SK-N-SH (cell line): ENCODE measurements at regions not wholly inside any gene's neighbourhood (a gene's known extent, or its start where the extent isn't known, plus 50 kb on each side); places are given as distances from the start of the nearest gene placed in this dataset.

ENCODE experiments used
- CTCF ChIA-PET: fragments of 300-600, 350-600 bp; formaldehyde crosslinking; extraction: SDS; loops from one replicate; lab custom pipeline; 2021; lab: Yijun Ruan, JAX
- POLR2A ChIA-PET: fragments of 350-600 bp; sonication (Branson Sonifier 250); formaldehyde crosslinking; extraction: SDS; loops from one replicate; lab custom pipeline; 2020; ENCODE audit warnings: antibody characterized with exemption, inconsistent platforms; lab: Yijun Ruan, JAX
- DNase-seq: peaks from one replicate; pipeline ENCODE4 v3.0.0; 2012
- H2AFZ ChIP-seq: fragments of 200-600 bp; sonication (generic); 2 replicates; pipeline ENCODE4 v1.8.1; 2016; ENCODE audit warnings: antibody characterized with exemption, mild to moderate bottlenecking, low read depth
- H3F3A ChIP-seq: fragments of 200-600 bp; sonication (generic); replicated peaks from 2 replicates; pipeline ENCODE3; 2016; ENCODE audit warnings: antibody characterized with exemption, mild to moderate bottlenecking; ENCODE audit not compliant: insufficient read depth
- H3K27ac ChIP-seq, 2 experiments: fragments of 200-500 bp in 1 of 2; fragments of 200-600 bp in 1 of 2; sonication (Bioruptor generic) in 1 of 2; sonication (generic), shearing (Covaris generic) in 1 of 2; 2 replicates each; pipeline versions ENCODE4 v1.5.1 to v1.6.1; 2014 to 2016; ENCODE audit warnings: low read depth in 2 of 2, inconsistent platforms in 1 of 2, low read length in 1 of 2, mild to moderate bottlenecking in 1 of 2, mixed read lengths in 1 of 2
- H3K27me3 ChIP-seq: fragments of 200-600 bp; sonication (generic), shearing (Covaris generic); 2 replicates; pipeline ENCODE4 v1.6.1; 2016; ENCODE audit warnings: mixed run types; ENCODE audit not compliant: insufficient read depth
- H3K36me3 ChIP-seq, 2 experiments: fragments of 200-500 bp in 1 of 2; fragments of 200-600 bp in 1 of 2; sonication (Bioruptor generic) in 1 of 2; sonication (generic) in 1 of 2; replicated peaks in 1 of 2; 2 replicates each; pipeline versions ENCODE3 to v1.5.1; 2014 to 2016; ENCODE audit warnings: low read length in 1 of 2, mild to moderate bottlenecking in 1 of 2; ENCODE audit not compliant: insufficient read depth in 2 of 2, control insufficient read depth in 1 of 2
- H3K4me1 ChIP-seq, 2 experiments: fragments of 200-500 bp in 1 of 2; fragments of 200-600 bp in 1 of 2; sonication (Bioruptor generic) in 1 of 2; sonication (generic), shearing (Covaris generic) in 1 of 2; 2 replicates each; pipeline versions ENCODE4 v1.5.1 to v1.6.1; 2014 to 2016; ENCODE audit warnings: low read depth in 1 of 2, low read length in 1 of 2, mixed run types in 1 of 2; ENCODE audit not compliant: insufficient read depth in 2 of 2, control insufficient read depth in 1 of 2
- H3K4me2 ChIP-seq: fragments of 200-600 bp; sonication (generic), shearing (Covaris generic); 2 replicates; pipeline ENCODE4 v1.6.1; 2017; ENCODE audit warnings: mixed run types
- H3K4me3 ChIP-seq, 2 experiments: fragments of 200-500 bp in 1 of 2; fragments of 200-600 bp in 1 of 2; sonication (Bioruptor generic) in 1 of 2; sonication (generic), shearing (Covaris generic) in 1 of 2; 2 replicates each; pipeline versions ENCODE4 v1.5.1 to v1.8.1; 2014 to 2016; ENCODE audit warnings: low read depth in 2 of 2, inconsistent platforms in 1 of 2, low read length in 1 of 2, mild to moderate bottlenecking in 1 of 2, mixed read lengths in 1 of 2, moderate library complexity in 1 of 2
- H3K79me2 ChIP-seq: fragments of 200-600 bp; sonication (generic); 2 replicates; pipeline ENCODE4 v1.8.1; 2017; ENCODE audit warnings: mild to moderate bottlenecking; ENCODE audit not compliant: insufficient read depth
- H3K9ac ChIP-seq: fragments of 200-600 bp; sonication (generic); 2 replicates; pipeline ENCODE4 v1.6.1; 2017; ENCODE audit warnings: mixed run types
- H3K9me2 ChIP-seq: fragments of 200-600 bp; sonication (generic); 2 replicates; pipeline ENCODE4 v1.6.1; 2017; ENCODE audit warnings: mixed run types
- H3K9me3 ChIP-seq: fragments of 200-600 bp; sonication (generic); 2 replicates; pipeline ENCODE4 v1.6.1; 2017; ENCODE audit warnings: mixed run types, mild to moderate bottlenecking, moderate library complexity
- H4K20me1 ChIP-seq: fragments of 200-600 bp; sonication (generic); 2 replicates; pipeline ENCODE4 v1.6.1; 2017; ENCODE audit warnings: mild to moderate bottlenecking, mixed run types; ENCODE audit not compliant: insufficient read depth
- CHD2 ChIP-seq: fragments of 150-350 bp; IDR thresholded peaks from 2 replicates; pipeline ENCODE4 v1.6.1; 2018; ENCODE audit warnings: low read length; ENCODE audit not compliant: partially characterized antibody
- EZH2phosphoT487 ChIP-seq: fragments of 200-600 bp; sonication (generic); IDR thresholded peaks from 2 replicates; pipeline ENCODE4 v1.6.1; 2017; ENCODE audit warnings: low read depth, mixed run types, mild to moderate bottlenecking, antibody characterized with exemption, moderate library complexity, borderline replicate concordance
- FOXJ3 ChIP-seq: sonication (generic); formaldehyde crosslinking; IDR thresholded peaks from 2 replicates; pipeline ENCODE4 v1.5.1; 2020; ENCODE audit warnings: mild to moderate bottlenecking, missing genetic modification reagents
- FOXM1 ChIP-seq: IDR thresholded peaks from 2 replicates; pipeline ENCODE4 v1.4.0; 2012; ENCODE audit warnings: low read depth, mild to moderate bottlenecking
- GATA2 ChIP-seq: sonication (generic); formaldehyde crosslinking; IDR thresholded peaks from 2 replicates; pipeline ENCODE4 v1.5.0; 2020; ENCODE audit warnings: mild to moderate bottlenecking, missing genetic modification reagents
- JUND ChIP-seq: IDR thresholded peaks from 2 replicates; pipeline ENCODE4 v1.4.0; 2012
- MEF2A ChIP-seq: IDR thresholded peaks from 2 replicates; pipeline ENCODE4 v1.4.0; 2012; ENCODE audit warnings: low read depth, borderline replicate concordance
- NFIC ChIP-seq: IDR thresholded peaks from 2 replicates; pipeline ENCODE4 v1.4.0; 2012; ENCODE audit warnings: borderline replicate concordance
- NRF1 ChIP-seq: IDR thresholded peaks from 2 replicates; pipeline ENCODE4 v1.6.1; 2012; ENCODE audit warnings: low read depth, mild to moderate bottlenecking, low read length
- RAD21 ChIP-seq: IDR thresholded peaks from 2 replicates; pipeline ENCODE4 v1.6.1; 2012; ENCODE audit warnings: mild to moderate bottlenecking, low read length
- RFX5 ChIP-seq: IDR thresholded peaks from 2 replicates; pipeline ENCODE4 v1.6.1; 2012; ENCODE audit warnings: mild to moderate bottlenecking, improper control_type of control experiment, low read length
- SMC3 ChIP-seq: IDR thresholded peaks from 2 replicates; pipeline ENCODE4 v1.6.1; 2012; ENCODE audit warnings: low read depth, low read length, improper control_type of control experiment
- TAF1 ChIP-seq: IDR thresholded peaks from 2 replicates; pipeline ENCODE4 v1.6.1; 2012; ENCODE audit warnings: low read depth, mild to moderate bottlenecking, low read length, moderate library complexity, borderline replicate concordance
- TCF12 ChIP-seq: IDR thresholded peaks from 2 replicates; pipeline ENCODE4 v1.4.0; 2012
- TEAD4 ChIP-seq: IDR thresholded peaks from 2 replicates; pipeline ENCODE4 v1.4.0; 2012; ENCODE audit warnings: mild to moderate bottlenecking, borderline replicate concordance; ENCODE audit not compliant: insufficient read depth
- YY1 ChIP-seq: IDR thresholded peaks from 2 replicates; pipeline ENCODE4 v1.4.0; 2012; ENCODE audit warnings: low read depth, mild to moderate bottlenecking
- WGBS: methylation state at CpG from one replicate; pipeline ENCODE4 v1.1.6; 2017; ENCODE audit warnings: low lambda C conversion rate; 5-methylcytosine and 5-hydroxymethylcytosine counted together
- TF ChIP-seq, protein P1 (sequence below): IDR thresholded peaks from 2 replicates; pipeline ENCODE4 v1.4.0; 2012; ENCODE audit warnings: low read depth, borderline replicate concordance
- TF ChIP-seq, protein P2 (sequence below): fragments of 150-350 bp; IDR thresholded peaks from 2 replicates; pipeline ENCODE4 v1.6.1; 2016; ENCODE audit warnings: mild to moderate bottlenecking, low read depth, low read length
- TF ChIP-seq, protein P3 (sequence below): IDR thresholded peaks from 2 replicates; pipeline ENCODE4 v1.4.0; 2012; ENCODE audit warnings: low read depth, borderline replicate concordance
- TF ChIP-seq, protein P4 (sequence below): IDR thresholded peaks from 2 replicates; pipeline ENCODE4 v1.6.1; 2012; ENCODE audit warnings: mild to moderate bottlenecking, low read depth, low read length, moderate library complexity
- TF ChIP-seq, protein P5 (sequence below): fragments of 150-350 bp; IDR thresholded peaks from 2 replicates; pipeline ENCODE4 v1.6.1; 2017; ENCODE audit warnings: antibody characterized with exemption, low read length, low read depth, borderline replicate concordance

DNA sequence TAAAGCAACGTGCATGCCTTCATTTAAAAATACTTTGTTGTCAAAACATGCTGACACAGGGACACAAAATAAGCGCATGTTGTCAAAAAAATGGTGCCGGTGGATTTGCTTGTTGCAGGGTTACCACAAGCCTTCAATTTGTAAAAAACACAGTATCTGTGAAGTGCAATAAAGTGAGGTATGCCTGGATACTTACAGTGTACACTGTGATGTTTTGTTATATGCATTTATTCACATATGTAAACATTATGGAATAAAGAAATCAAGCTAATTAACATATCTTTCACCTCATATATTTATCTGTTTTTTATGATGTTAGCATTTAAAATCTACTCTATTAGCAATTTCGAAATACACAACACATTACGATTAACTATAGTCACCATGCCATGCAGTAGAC lies 202.6 kb upstream of the FZD8 start:
- Histone ChIP-seq H3K27me3 (no peaks in the 10 kb centered on the region), H3K9ac (no peak overlapping the region), H3F3A (no peaks in the 10 kb centered on the region), H3K27ac (no peak overlapping the region), H3K9me2 (no peaks in the 10 kb centered on the region), H3K4me1 (no peaks in the 10 kb centered on the region), H2AFZ (no peak overlapping the region), H3K4me3 (no peak overlapping the region), H3K4me2 (no peak overlapping the region), H3K79me2 (no peaks in the 10 kb centered on the region), H3K36me3 (no peaks in the 10 kb centered on the region), H3K9me3 (peaks cover 4% of the 10 kb centered on the region; the same call in 1 of the 2 replicates), H4K20me1 (no peaks in the 10 kb centered on the region)
- ChIA-PET CTCF (no interaction called here), POLR2A (no interaction called here)
- 73% methylated on average over 5 of the region's 5 CpGs for WGBS
- DNase-seq = no peak
- TF ChIP-seq, protein P1, sequence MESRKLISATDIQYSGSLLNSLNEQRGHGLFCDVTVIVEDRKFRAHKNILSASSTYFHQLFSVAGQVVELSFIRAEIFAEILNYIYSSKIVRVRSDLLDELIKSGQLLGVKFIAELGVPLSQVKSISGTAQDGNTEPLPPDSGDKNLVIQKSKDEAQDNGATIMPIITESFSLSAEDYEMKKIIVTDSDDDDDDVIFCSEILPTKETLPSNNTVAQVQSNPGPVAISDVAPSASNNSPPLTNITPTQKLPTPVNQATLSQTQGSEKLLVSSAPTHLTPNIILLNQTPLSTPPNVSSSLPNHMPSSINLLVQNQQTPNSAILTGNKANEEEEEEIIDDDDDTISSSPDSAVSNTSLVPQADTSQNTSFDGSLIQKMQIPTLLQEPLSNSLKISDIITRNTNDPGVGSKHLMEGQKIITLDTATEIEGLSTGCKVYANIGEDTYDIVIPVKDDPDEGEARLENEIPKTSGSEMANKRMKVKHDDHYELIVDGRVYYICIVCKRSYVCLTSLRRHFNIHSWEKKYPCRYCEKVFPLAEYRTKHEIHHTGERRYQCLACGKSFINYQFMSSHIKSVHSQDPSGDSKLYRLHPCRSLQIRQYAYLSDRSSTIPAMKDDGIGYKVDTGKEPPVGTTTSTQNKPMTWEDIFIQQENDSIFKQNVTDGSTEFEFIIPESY = no peak
- TF ChIP-seq CHD2 (no peak), RAD21 (no peak), TAF1 (no peak), MEF2A (no peak), FOXM1 (no peak), SMC3 (no peak), RFX5 (no peak), TEAD4 (no peak), NRF1 (no peak), EZH2phosphoT487 (no peak), JUND (no peak), TCF12 (no peak)
- TF ChIP-seq, protein P2, sequence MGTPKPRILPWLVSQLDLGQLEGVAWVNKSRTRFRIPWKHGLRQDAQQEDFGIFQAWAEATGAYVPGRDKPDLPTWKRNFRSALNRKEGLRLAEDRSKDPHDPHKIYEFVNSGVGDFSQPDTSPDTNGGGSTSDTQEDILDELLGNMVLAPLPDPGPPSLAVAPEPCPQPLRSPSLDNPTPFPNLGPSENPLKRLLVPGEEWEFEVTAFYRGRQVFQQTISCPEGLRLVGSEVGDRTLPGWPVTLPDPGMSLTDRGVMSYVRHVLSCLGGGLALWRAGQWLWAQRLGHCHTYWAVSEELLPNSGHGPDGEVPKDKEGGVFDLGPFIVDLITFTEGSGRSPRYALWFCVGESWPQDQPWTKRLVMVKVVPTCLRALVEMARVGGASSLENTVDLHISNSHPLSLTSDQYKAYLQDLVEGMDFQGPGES = no peak
- TF ChIP-seq, protein P3, sequence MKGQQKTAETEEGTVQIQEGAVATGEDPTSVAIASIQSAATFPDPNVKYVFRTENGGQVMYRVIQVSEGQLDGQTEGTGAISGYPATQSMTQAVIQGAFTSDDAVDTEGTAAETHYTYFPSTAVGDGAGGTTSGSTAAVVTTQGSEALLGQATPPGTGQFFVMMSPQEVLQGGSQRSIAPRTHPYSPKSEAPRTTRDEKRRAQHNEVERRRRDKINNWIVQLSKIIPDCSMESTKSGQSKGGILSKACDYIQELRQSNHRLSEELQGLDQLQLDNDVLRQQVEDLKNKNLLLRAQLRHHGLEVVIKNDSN = no peak

DNA sequence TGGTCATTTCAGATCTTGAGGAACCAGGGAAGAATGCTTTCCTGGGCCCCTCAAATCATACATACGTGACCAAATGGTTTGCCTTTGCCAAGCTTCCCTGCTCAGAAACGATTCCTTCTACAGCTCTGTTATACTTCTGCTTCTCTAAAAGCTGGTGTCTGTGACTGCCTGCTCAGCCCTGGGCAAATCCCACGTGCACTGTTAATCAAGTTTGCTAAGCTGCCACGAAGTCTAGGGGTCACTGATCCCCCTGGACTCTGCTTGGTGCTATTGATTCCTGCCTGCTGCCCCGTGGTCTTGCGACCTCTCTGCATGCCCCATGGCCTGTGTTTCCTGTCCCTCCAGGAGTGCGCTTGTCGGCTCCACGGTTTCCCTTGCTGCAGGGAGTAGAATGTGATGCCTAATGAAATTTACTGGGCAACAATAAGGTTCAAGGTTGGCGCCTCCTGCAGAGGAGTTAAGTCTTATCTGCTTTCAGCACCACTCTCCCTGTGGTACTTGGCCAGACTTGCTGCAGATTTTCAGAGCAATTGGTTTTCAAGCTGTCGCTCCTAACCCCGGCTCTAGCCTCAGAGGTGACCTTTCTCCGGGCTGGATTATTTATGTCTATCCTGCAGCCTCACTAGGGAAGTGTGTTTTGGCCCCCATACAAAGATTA lies 201.6 kb upstream of the FZD8 start:
- Histone ChIP-seq H3F3A (no peaks in the 10 kb centered on the region), H3K4me3 (no peak overlapping the region), H3K9me2 (no peaks in the 10 kb centered on the region), H2AFZ (no peak overlapping the region), H3K9me3 (peaks cover 4% of the 10 kb centered on the region; the same call in 1 of the 2 replicates), H3K4me2 (no peak overlapping the region), H3K27ac (no peak overlapping the region), H3K27me3 (no peaks in the 10 kb centered on the region), H3K4me1 (no peaks in the 10 kb centered on the region), H3K36me3 (no peaks in the 10 kb centered on the region), H4K20me1 (no peaks in the 10 kb centered on the region), H3K79me2 (no peaks in the 10 kb centered on the region), H3K9ac (no peak overlapping the region)
- ChIA-PET CTCF (no interaction called here), POLR2A (no interaction called here)
- WGBS = 35% methylated on average over 12 of the region's 13 CpGs
- no peak for DNase-seq
- no peak for TF ChIP-seq FOXJ3 (CRISPR knock-in tag)
- TF ChIP-seq, protein P4, sequence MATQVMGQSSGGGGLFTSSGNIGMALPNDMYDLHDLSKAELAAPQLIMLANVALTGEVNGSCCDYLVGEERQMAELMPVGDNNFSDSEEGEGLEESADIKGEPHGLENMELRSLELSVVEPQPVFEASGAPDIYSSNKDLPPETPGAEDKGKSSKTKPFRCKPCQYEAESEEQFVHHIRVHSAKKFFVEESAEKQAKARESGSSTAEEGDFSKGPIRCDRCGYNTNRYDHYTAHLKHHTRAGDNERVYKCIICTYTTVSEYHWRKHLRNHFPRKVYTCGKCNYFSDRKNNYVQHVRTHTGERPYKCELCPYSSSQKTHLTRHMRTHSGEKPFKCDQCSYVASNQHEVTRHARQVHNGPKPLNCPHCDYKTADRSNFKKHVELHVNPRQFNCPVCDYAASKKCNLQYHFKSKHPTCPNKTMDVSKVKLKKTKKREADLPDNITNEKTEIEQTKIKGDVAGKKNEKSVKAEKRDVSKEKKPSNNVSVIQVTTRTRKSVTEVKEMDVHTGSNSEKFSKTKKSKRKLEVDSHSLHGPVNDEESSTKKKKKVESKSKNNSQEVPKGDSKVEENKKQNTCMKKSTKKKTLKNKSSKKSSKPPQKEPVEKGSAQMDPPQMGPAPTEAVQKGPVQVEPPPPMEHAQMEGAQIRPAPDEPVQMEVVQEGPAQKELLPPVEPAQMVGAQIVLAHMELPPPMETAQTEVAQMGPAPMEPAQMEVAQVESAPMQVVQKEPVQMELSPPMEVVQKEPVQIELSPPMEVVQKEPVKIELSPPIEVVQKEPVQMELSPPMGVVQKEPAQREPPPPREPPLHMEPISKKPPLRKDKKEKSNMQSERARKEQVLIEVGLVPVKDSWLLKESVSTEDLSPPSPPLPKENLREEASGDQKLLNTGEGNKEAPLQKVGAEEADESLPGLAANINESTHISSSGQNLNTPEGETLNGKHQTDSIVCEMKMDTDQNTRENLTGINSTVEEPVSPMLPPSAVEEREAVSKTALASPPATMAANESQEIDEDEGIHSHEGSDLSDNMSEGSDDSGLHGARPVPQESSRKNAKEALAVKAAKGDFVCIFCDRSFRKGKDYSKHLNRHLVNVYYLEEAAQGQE = no peak
- TF ChIP-seq, protein P5, sequence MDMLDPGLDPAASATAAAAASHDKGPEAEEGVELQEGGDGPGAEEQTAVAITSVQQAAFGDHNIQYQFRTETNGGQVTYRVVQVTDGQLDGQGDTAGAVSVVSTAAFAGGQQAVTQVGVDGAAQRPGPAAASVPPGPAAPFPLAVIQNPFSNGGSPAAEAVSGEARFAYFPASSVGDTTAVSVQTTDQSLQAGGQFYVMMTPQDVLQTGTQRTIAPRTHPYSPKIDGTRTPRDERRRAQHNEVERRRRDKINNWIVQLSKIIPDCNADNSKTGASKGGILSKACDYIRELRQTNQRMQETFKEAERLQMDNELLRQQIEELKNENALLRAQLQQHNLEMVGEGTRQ = no peak
- TF ChIP-seq NFIC = no peak
- no peak for TF ChIP-seq RFX5
- no peak for TF ChIP-seq MEF2A
- TF ChIP-seq YY1 = no peak
- no peak for TF ChIP-seq GATA2
- no peak for TF ChIP-seq SMC3
